ENCODE measurements at regions not wholly inside any gene's neighbourhood (a gene's known extent, or its start where the extent isn't known, plus 50 kb on each side); places are given as distances from the start of the nearest gene placed in this dataset.

DNA sequence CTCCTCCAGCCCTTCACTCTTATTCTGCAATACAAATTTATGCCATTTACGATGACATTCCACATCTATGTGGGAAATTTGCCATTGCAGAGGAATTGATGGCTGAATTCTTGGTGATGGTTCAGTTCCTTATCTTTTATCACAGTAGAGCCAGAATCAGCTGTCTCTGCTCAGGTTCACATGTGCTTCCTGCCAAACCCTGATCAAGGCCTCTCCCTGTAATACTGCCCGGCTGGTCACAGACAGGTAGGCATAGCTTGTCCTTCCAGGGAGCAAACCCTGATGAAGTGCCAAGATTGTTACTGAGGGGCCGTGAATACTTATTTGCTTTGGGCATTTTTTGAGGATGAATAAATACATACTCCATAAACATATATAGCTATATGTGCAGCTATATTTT lies 450.0 kb downstream of the NSUN3 start:
- ChIA-PET POLR2A (no interaction called here), CTCF (no interaction called here)
- Histone ChIP-seq H3K36me3 (ENCODE audit: insufficient read depth, low read length) (no peaks in the 10 kb centered on the region), H3K9me3 (ENCODE audit: control insufficient read depth in 1 of 2, insufficient read depth in 1 of 2, low read length in 2 of 2) (no peaks in the 10 kb centered on the region), H3K4me3 (ENCODE audit: low read length) (no peak overlapping the region), H3K27me3 (ENCODE audit: control insufficient read depth in 1 of 2, insufficient read depth in 2 of 2, low read length in 2 of 2) (no peaks in the 10 kb centered on the region), H3K4me1 (ENCODE audit: insufficient read depth, low read length) (no peaks in the 10 kb centered on the region), H3K27ac (ENCODE audit: low read depth in 1 of 2, low read length in 2 of 2) (no peak overlapping the region)
- Mint-ChIP-seq H3K27me3 (no peaks in the 10 kb centered on the region), H3K36me3 (ENCODE audit: low read depth) (no peaks in the 10 kb centered on the region), H3K9me3 (no peaks in the 10 kb centered on the region), H3K4me3 (no peak overlapping the region), H3K4me1 (ENCODE audit: low read depth) (no peaks in the 10 kb centered on the region), H3K27ac (no peak overlapping the region)
- ATAC-seq (ENCODE audit: poor library complexity): no peak
- intact Hi-C loops (cut with DNase I, micrococcal nuclease): no loop called here
- TF ChIP-seq, protein P1, sequence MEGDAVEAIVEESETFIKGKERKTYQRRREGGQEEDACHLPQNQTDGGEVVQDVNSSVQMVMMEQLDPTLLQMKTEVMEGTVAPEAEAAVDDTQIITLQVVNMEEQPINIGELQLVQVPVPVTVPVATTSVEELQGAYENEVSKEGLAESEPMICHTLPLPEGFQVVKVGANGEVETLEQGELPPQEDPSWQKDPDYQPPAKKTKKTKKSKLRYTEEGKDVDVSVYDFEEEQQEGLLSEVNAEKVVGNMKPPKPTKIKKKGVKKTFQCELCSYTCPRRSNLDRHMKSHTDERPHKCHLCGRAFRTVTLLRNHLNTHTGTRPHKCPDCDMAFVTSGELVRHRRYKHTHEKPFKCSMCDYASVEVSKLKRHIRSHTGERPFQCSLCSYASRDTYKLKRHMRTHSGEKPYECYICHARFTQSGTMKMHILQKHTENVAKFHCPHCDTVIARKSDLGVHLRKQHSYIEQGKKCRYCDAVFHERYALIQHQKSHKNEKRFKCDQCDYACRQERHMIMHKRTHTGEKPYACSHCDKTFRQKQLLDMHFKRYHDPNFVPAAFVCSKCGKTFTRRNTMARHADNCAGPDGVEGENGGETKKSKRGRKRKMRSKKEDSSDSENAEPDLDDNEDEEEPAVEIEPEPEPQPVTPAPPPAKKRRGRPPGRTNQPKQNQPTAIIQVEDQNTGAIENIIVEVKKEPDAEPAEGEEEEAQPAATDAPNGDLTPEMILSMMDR (IDR thresholded peaks at IDR 0.05): no peak
- no peak for DNase-seq

DNA sequence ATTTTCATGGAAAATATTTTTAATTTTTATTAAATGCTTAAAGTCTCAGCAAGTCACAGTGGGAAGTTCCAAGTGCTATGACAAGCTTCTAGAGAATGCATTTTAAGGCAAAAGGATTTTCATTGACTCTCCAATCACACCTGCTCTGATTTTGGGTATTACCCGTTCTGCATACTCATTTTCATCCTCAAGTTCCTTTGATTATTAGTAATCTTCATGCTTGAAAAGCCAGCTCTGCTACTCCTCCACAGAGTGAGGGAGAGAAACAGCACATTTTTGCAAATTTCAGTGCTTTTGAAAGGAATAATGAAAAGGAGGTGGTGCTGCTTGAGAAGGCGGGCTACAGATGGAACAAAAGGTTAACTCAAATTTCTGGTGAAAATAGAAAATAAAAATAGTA lies 450.7 kb downstream of the NSUN3 start:
- ChIA-PET POLR2A (no interaction called here), CTCF (no interaction called here)
- H3K36me3 ChIP-seq (ENCODE audit: insufficient read depth, low read length): no peaks in the 10 kb centered on the region
- no peak overlapping the region for H3K4me3 Mint-ChIP-seq
- H3K36me3 Mint-ChIP-seq (ENCODE audit: low read depth): no peaks in the 10 kb centered on the region
- no peaks in the 10 kb centered on the region for H3K9me3 ChIP-seq (ENCODE audit: control insufficient read depth in 1 of 2, insufficient read depth in 1 of 2, low read length in 2 of 2)
- intact Hi-C loops (cut with DNase I, micrococcal nuclease): no loop called here
- H3K27me3 ChIP-seq (ENCODE audit: control insufficient read depth in 1 of 2, insufficient read depth in 2 of 2, low read length in 2 of 2): no peaks in the 10 kb centered on the region
- no peak overlapping the region for H3K27ac Mint-ChIP-seq
- H3K4me1 Mint-ChIP-seq (ENCODE audit: low read depth): no peaks in the 10 kb centered on the region
- H3K4me1 ChIP-seq (ENCODE audit: insufficient read depth, low read length): no peaks in the 10 kb centered on the region
- no peak overlapping the region for H3K27ac ChIP-seq (ENCODE audit: low read depth in 1 of 2, low read length in 2 of 2)
- no peak overlapping the region for H3K4me3 ChIP-seq (ENCODE audit: low read length)
- TF ChIP-seq, protein P1 (IDR thresholded peaks at IDR 0.05): no peak
- no peaks in the 10 kb centered on the region for H3K27me3 Mint-ChIP-seq
- no peak for ATAC-seq (ENCODE audit: poor library complexity)
- DNase-seq: no peak
- no peaks in the 10 kb centered on the region for H3K9me3 Mint-ChIP-seq

DNA sequence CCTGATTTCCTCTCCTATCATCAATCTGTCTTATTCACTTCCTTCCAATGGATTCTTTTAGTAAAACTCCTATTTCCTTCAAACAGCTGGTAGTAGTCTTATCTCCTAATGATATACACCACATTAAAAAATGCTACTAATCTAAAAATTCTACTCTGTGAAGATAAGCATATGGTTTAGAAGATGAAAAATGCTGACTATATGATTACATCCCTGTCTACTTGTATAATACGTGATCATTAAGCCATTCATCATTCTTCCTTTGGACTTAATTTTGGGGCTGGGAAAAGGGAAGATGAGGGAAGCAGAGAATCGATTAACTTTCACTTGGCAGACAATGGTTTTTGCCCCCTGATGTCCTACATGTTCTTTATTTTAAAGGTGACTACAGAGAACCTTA lies 453.1 kb downstream of the NSUN3 start:
- Mint-ChIP-seq H3K4me1 (ENCODE audit: low read depth) (no peaks in the 10 kb centered on the region), H3K27ac (no peak overlapping the region), H3K9me3 (no peaks in the 10 kb centered on the region), H3K36me3 (ENCODE audit: low read depth) (no peaks in the 10 kb centered on the region), H3K4me3 (no peak overlapping the region), H3K27me3 (no peaks in the 10 kb centered on the region)
- DNase-seq (no peak), ATAC-seq (ENCODE audit: poor library complexity) (no peak)
- ChIA-PET POLR2A (no interaction called here), CTCF (no interaction called here)
- TF ChIP-seq, protein P1 (IDR thresholded peaks at IDR 0.05): no peak
- Histone ChIP-seq H3K27ac (ENCODE audit: low read depth in 1 of 2, low read length in 2 of 2) (no peak overlapping the region), H3K27me3 (ENCODE audit: control insufficient read depth in 1 of 2, insufficient read depth in 2 of 2, low read length in 2 of 2) (no peaks in the 10 kb centered on the region), H3K36me3 (ENCODE audit: insufficient read depth, low read length) (no peaks in the 10 kb centered on the region), H3K9me3 (ENCODE audit: control insufficient read depth in 1 of 2, insufficient read depth in 1 of 2, low read length in 2 of 2) (no peaks in the 10 kb centered on the region), H3K4me3 (ENCODE audit: low read length) (no peak overlapping the region), H3K4me1 (ENCODE audit: insufficient read depth, low read length) (no peaks in the 10 kb centered on the region)
- intact Hi-C loops (cut with DNase I, micrococcal nuclease): no loop called here
